ENCODE measurements at regions not wholly inside any gene's neighbourhood (a gene's known extent, or its start where the extent isn't known, plus 50 kb on each side); places are given as distances from the start of the nearest gene placed in this dataset.
"Not testable (repeated sequence)": the region's sequence is repeated elsewhere in the genome, so short reads cannot be mapped to it uniquely, and the experiment has no call there.

GRCh38 chrX:44785652-44786051 is 58.2 kb upstream of the DUSP21 start:
- no peak for DNase-seq

DNA sequence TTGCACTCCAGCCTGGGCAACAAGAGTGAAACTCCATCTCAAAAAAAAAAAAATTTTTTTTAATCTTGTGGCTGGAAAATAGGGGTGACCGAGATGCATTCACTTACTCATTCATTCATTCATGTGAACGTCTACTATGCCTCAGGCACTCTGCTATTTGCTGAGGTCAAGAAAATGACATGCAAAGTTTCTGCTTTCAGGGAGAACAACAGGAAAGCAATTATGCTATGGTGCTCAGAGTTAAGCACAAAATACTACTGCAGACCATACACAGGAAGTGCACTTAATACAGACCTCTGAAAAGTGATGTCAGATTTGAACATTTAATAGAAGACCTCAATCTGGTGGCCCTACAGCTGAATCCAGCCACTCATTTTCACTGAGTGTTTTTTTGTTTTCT is 59.6 kb upstream of the DUSP21 start:
- DNase-seq, result no peak

GRCh38 chrX:44778254-44778653 is 65.6 kb upstream of the DUSP21 start:
- DNase-seq, result no peak

- no peak for DNase-seq
Observed at GRCh38 chrX:44775726-44776125, 68.1 kb upstream of the DUSP21 start.

DNA sequence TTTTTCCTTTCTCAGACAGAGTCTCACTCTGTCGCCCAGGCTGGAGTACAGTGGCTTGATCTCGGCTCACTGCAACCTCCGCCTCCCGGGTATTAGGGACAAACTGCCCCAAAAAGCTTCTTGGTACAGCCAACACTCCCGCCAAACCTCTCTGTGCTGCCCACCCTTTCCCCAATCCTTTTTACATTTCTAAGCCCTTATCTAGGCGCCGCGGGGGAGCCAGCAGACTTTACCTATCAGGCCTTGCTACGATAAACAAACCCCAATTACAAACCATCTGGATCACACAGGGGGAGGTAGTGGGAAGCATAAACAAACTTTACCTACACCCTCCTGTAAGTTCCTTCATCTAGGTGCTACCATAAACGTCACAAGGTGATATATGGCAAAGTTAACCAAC is 69.8 kb upstream of the DUSP21 start:
- DNase-seq, result not testable (repeated sequence)

- no peak for DNase-seq
Observed at GRCh38 chrX:44770121-44770520, 73.7 kb upstream of the DUSP21 start.

DNA sequence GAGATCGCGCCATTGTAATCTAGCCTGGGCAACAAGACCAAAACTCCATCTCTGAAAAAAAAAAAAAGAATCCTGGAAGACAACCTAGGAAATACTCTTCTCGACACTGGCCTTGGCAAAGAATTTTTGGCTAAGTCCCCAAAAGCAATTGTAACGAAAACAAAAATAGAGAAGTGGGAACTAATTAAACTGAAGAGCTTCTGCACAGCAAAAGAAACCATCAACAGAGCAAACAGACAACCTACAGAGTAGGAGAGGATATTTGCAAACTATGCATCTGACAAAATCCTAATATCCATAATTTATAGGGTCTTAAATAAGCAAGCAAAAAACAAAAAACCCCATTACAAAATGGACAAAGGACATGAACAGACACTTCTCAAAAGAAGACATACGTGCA is 76.5 kb upstream of the DUSP21 start:
- DNase-seq, result no peak

DNA sequence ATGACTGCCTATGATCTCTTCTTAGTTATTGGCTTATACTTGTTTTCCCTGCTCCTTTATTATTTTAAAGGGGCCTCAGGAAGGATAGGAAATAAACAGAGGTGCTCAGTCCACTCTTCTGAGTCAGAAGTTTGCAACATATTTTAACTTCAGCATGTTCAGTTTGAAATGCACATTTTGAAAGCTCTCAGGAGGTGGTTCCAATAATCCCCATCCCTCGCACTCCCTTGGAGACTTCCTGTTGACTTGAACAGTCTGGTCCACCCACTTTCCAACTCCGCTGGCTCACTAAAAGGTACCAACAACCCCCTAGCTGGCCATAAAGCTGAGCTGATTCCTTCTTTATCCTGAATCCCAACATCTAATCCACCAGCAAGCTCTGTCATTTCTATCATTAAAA is 78.3 kb upstream of the DUSP21 start:
- no peak for DNase-seq

DNA sequence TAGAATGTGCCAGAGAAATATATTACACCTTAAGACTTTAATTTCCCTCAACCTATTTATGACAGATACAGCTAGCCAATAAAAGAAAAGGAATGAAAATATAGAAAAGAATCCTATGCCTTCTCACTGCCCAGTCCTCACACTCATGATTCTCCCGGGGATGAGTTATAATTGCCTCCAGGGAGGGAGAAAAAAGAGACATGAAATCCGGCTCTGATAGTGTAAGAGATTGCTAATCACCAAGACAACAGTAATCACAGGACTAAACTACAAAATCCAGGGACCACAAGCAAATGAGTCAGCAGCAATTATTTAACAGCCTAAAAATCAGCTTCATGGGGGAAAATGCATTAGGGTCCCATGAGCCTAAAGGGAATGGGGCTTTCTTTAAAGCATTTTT is 95.9 kb upstream of the DUSP21 start:
- DNase-seq, result no peak

GRCh38 chrX:44747317-44747716 is 96.5 kb upstream of the DUSP21 start:
- DNase-seq, result no peak

GRCh38 chrX:44744799-44745198 is 99.0 kb upstream of the DUSP21 start:
- DNase-seq, result no peak

DNA sequence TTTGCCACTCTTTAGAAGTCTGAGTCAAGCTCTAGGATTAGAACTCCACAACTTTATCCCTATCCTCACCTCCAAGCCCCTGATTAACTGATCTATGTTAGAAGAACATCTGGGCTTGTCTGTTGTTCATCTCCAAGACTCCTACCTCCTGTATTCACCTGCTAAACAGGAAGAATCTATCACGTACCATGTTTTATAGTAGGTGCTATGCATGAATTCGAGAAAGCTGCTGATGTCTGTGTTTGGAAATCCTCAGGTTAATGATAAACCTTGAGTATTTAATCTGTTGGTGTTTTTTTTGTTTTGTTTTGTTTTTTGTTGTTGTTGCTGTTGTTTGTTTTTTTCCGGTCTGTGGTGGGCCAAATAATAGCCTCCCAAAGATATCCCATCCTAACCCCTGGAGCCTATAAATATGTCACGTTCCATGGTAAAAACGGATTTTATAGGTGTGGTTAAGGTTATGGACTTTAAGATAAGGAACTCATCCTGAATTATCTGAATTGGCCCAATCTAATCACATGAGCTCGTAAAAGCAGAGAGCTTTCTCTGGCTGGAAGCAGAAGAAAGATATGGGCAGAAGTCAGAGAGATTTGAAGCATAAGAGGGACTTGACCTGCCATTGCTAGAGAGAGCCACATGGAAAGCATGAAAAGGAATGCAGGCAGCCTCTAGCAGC is 101.2 kb upstream of the DUSP21 start:
- DNase-seq, result no peak

- not testable (repeated sequence) for DNase-seq
Observed at GRCh38 chrX:44741859-44742258, 102.0 kb upstream of the DUSP21 start.

DNA sequence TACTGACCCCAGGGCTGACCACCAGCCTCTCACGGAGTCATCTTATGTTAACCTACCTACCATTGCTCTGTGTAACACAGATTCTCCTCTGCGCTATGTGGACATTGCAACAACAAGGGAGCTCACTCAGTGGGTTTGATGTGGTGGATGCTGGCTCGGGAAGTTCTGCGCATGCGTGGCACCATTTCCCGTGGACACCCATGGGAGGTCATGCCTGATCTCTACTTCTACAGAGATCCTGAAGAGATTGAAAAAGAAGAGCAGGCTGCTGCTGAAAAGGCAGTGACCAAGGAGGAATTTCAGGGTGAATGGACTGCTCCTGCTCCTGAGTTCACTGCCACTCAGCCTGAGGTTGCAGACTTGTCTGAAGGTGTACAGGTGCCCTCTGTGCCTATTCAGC is 102.4 kb upstream of the DUSP21 start:
- DNase-seq, result not testable (repeated sequence)

GRCh38 chrX:44735498-44735897 is 108.3 kb upstream of the DUSP21 start:
- no peak for DNase-seq

- no peak for DNase-seq
Observed at GRCh38 chrX:44733931-44734330, 109.9 kb upstream of the DUSP21 start.

DNA sequence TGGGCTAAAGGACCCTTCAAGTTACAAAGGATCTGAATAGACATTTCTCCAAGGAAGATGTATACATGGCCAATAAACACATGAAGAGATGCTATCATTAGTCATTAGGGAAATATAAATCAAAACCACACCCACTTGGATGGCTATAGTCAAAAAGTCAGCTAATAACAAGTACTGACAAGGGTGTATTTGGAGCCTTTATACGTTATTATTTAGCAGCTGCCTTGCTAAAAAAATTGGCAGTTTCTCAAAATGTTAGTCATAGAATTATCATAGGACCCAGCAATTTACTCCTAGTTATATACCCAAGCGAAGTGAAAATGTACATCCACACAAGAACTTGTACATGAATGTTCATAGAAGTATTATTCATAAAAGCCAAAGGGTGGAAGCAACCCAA is 112.7 kb upstream of the DUSP21 start:
- DNase-seq, result no peak

- no peak for DNase-seq
Observed at GRCh38 chrX:44723426-44723825, 120.4 kb upstream of the DUSP21 start.

- DNase-seq, result no peak
Observed at GRCh38 chrX:44708470-44708869, 135.4 kb upstream of the DUSP21 start.

- no peak for DNase-seq
Observed at GRCh38 chrX:44705817-44706551, 137.8 kb upstream of the DUSP21 start.

- DNase-seq, result no peak
Observed at GRCh38 chrX:44698357-44698756, 145.5 kb upstream of the DUSP21 start.

- no peak for DNase-seq
Observed at GRCh38 chrX:44693255-44693654, 150.6 kb upstream of the DUSP21 start.

GRCh38 chrX:44690129-44690528 is 147.5 kb upstream of the FUNDC1 start:
- no peak for DNase-seq

DNA sequence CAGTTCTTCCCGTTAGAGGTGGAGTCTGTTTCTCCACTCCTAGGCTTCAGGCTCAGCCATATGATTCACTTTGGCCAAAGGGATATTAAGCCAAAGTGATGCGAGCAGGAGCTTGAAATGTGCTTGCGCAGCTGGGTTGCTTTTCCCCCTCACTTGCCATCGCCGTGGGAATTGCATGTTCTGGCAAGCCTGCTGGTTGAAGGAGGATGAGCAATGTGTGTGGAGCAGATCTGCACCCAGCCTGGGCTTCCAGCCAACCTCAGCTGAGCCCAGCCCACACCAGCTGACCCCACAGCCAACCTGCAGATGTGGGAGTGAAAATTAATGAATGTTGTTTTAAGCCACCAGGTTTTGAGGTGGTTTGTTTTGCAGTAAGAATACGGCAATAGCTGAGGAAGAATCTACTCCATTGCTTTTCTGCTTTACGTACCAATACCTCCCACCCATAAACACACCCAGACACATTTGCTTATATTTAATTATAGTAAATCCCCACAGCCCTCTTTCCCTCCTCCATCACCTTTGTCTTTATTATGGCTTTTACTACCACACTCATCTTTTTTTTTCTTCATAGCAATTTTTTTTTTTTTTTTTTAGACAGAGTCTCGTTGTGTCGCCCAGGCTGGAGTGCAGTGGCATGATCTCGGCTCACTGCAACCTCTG is 132.8 kb upstream of the FUNDC1 start:
- peak; percentile 8 for DNase-seq

All from right kidney (tissue), 1 donor.